ENCODE measurements at regions not wholly inside any gene's neighbourhood (a gene's known extent, or its start where the extent isn't known, plus 50 kb on each side); places are given as distances from the start of the nearest gene placed in this dataset.
"Not testable (repeated sequence)": the region's sequence is repeated elsewhere in the genome, so short reads cannot be mapped to it uniquely, and the experiment has no call there.

GRCh38 chr7:22066522-22066921 is 120.8 kb upstream of the CDCA7L start:
- DNase-seq (ENCODE audit: low read depth in 2 of 2), result no peak

- DNase-seq (ENCODE audit: low read depth in 2 of 2), result no peak
Measured at GRCh38 chr7:22064816-22065215, 119.1 kb upstream of the CDCA7L start.

GRCh38 chr7:22061775-22062174 is 116.1 kb upstream of the CDCA7L start:
- no peak for DNase-seq (ENCODE audit: low read depth in 2 of 2)

GRCh38 chr7:22060863-22061262 is 115.2 kb upstream of the CDCA7L start:
- DNase-seq (ENCODE audit: low read depth in 2 of 2), result no peak

- DNase-seq (ENCODE audit: low read depth in 2 of 2), result no peak
Measured at GRCh38 chr7:22060197-22060596, 114.5 kb upstream of the CDCA7L start.

- no peak for DNase-seq (ENCODE audit: low read depth in 2 of 2)
Measured at GRCh38 chr7:22055226-22055625, 109.5 kb upstream of the CDCA7L start.

- DNase-seq (ENCODE audit: low read depth in 2 of 2), result no peak
Measured at GRCh38 chr7:22052674-22053365, 107.1 kb upstream of the CDCA7L start.

- no peak for DNase-seq (ENCODE audit: low read depth in 2 of 2)
Measured at GRCh38 chr7:22051886-22052673, 106.4 kb upstream of the CDCA7L start.

- no peak for DNase-seq (ENCODE audit: low read depth in 2 of 2)
Measured at GRCh38 chr7:22049766-22050500, 104.2 kb upstream of the CDCA7L start.

GRCh38 chr7:22043367-22043766 is 97.7 kb upstream of the CDCA7L start:
- DNase-seq (ENCODE audit: low read depth in 2 of 2), result no peak

- no peak for DNase-seq (ENCODE audit: low read depth in 2 of 2)
Measured at GRCh38 chr7:22040923-22041595, 95.4 kb upstream of the CDCA7L start.

GRCh38 chr7:22039670-22040069 is 94.0 kb upstream of the CDCA7L start:
- no peak for DNase-seq (ENCODE audit: low read depth in 2 of 2)

- DNase-seq (ENCODE audit: low read depth in 2 of 2), result not testable (repeated sequence)
Measured at GRCh38 chr7:22032356-22032755, 86.7 kb upstream of the CDCA7L start.

GRCh38 chr7:22028656-22029055 is 83.0 kb upstream of the CDCA7L start:
- not testable (repeated sequence) for DNase-seq (ENCODE audit: low read depth in 2 of 2)

- DNase-seq (ENCODE audit: low read depth in 2 of 2), result no peak
Measured at GRCh38 chr7:22027475-22027874, 81.8 kb upstream of the CDCA7L start.

GRCh38 chr7:22025983-22026382 is 80.3 kb upstream of the CDCA7L start:
- DNase-seq (ENCODE audit: low read depth in 2 of 2), result no peak

GRCh38 chr7:22025075-22025474 is 79.4 kb upstream of the CDCA7L start:
- DNase-seq (ENCODE audit: low read depth in 2 of 2), result no peak

- DNase-seq (ENCODE audit: low read depth in 2 of 2), result no peak
Measured at GRCh38 chr7:22019931-22020330, 74.2 kb upstream of the CDCA7L start.

- DNase-seq (ENCODE audit: low read depth in 2 of 2), result no peak
Measured at GRCh38 chr7:22016507-22016906, 70.8 kb upstream of the CDCA7L start.

- no peak for DNase-seq (ENCODE audit: low read depth in 2 of 2)
Measured at GRCh38 chr7:22013711-22014110, 68.0 kb upstream of the CDCA7L start.

- no peak for DNase-seq (ENCODE audit: low read depth in 2 of 2)
Measured at GRCh38 chr7:22008683-22009082, 63.0 kb upstream of the CDCA7L start.

GRCh38 chr7:22008087-22008486 is 62.4 kb upstream of the CDCA7L start:
- DNase-seq (ENCODE audit: low read depth in 2 of 2), result no peak
